PC-9 (cell line): ENCODE measurements at regions not wholly inside any gene's neighbourhood (a gene's known extent, or its start where the extent isn't known, plus 50 kb on each side); places are given as distances from the start of the nearest gene placed in this dataset.
"Not testable (repeated sequence)": the region's sequence is repeated elsewhere in the genome, so short reads cannot be mapped to it uniquely, and the experiment has no call there.

Source experiments
- BruUV-seq: library from RNA; stranded (reverse); fragments of 400-500 nt; replicated peaks from 2 replicates; lab custom pipeline; 2021; lab: Mats Ljungman, UMichigan
- CTCF ChIA-PET: fragments of 300-600 bp; sonication (Branson Sonifier 250); formaldehyde crosslinking; loops from one replicate; lab custom pipeline; 2022; ENCODE audit warnings: antibody characterized with exemption; lab: Charles Lee
- POLR2A ChIA-PET: fragments of 300-600 bp; sonication (Branson Sonifier 250); formaldehyde crosslinking; loops from one replicate; lab custom pipeline; 2022; ENCODE audit warnings: antibody characterized with exemption; ENCODE audit not compliant: unreplicated experiment; lab: Charles Lee
- DNase-seq, 2 experiments: peaks; one replicate each; pipeline versions ENCODE4 v3.0.0 to v3.0.0-alpha.2; 2015 to 2022; ENCODE audit warnings: mixed read lengths in 1 of 2
- H2AFZ ChIP-seq: fragments of 200-600 bp; sonication (generic); 2 replicates; pipeline ENCODE4 v1.8.1; 2017; ENCODE audit warnings: antibody characterized with exemption
- H3F3A ChIP-seq: fragments of 200-600 bp; sonication (generic); 2 replicates; pipeline ENCODE4 v1.8.1; 2017; ENCODE audit warnings: antibody characterized with exemption, mild to moderate bottlenecking, low read depth; ENCODE audit not compliant: insufficient read depth
- H3K27ac ChIP-seq: fragments of 200-600 bp; sonication (generic); 2 replicates; pipeline ENCODE4 v1.6.1; 2016; ENCODE audit warnings: mixed run types
- H3K27me3 ChIP-seq: fragments of 200-600 bp; sonication (generic); 2 replicates; pipeline ENCODE4 v1.6.1; 2016; ENCODE audit warnings: low read depth, mixed run types; ENCODE audit not compliant: insufficient read depth
- H3K36me3 ChIP-seq: fragments of 200-600 bp; sonication (generic); 2 replicates; pipeline ENCODE4 v1.6.1; 2016; ENCODE audit warnings: low read depth, mixed run types
- H3K4me1 ChIP-seq: fragments of 200-600 bp; sonication (generic); replicated peaks from 2 replicates; pipeline ENCODE4 v1.6.1; 2016; ENCODE audit warnings: mixed run types; ENCODE audit not compliant: insufficient read depth
- H3K4me2 ChIP-seq: fragments of 200-600 bp; sonication (generic); 2 replicates; pipeline ENCODE4 v1.6.1; 2017; ENCODE audit warnings: mixed run types
- H3K4me3 ChIP-seq: fragments of 200-600 bp; sonication (generic); 2 replicates; pipeline ENCODE4 v1.6.1; 2016; ENCODE audit warnings: mixed run types
- H3K79me2 ChIP-seq: fragments of 200-600 bp; sonication (generic); 2 replicates; pipeline ENCODE4 v1.6.1; 2017; ENCODE audit warnings: low read depth, mixed run types
- H3K9me2 ChIP-seq: fragments of 200-600 bp; sonication (generic); 2 replicates; pipeline ENCODE4 v1.8.1; 2017; ENCODE audit warnings: mild to moderate bottlenecking; ENCODE audit not compliant: insufficient read depth
- H3K9me3 ChIP-seq: fragments of 200-600 bp; sonication (generic); 2 replicates; pipeline ENCODE4 v1.8.1; 2016; ENCODE audit warnings: low read depth; ENCODE audit not compliant: insufficient read depth
- H4K20me1 ChIP-seq: fragments of 200-600 bp; sonication (generic); 2 replicates; pipeline ENCODE4 v1.8.1; 2017; ENCODE audit not compliant: insufficient read depth
- CTCF ChIP-seq: fragments of 200-600 bp; sonication (generic); conservative IDR thresholded peaks from 2 replicates; pipeline ENCODE4 v1.6.1; 2017; ENCODE audit warnings: mixed run types, antibody characterized with exemption, mild to moderate bottlenecking, moderate library complexity
- EZH2 ChIP-seq: fragments of 200-600 bp; sonication (generic); IDR thresholded peaks from 2 replicates; pipeline ENCODE4 v1.8.0; 2017; ENCODE audit warnings: antibody characterized with exemption, low read depth
- intact Hi-C: fragments of 100-400 bp; cut with micrococcal nuclease; formaldehyde crosslinking; loops from one replicate; pipeline ENCODE4 v1.10.0; 2022; ENCODE audit not compliant: unreplicated experiment

- Histone ChIP-seq H3K4me3 (no peak overlapping the region), H3K79me2 (no peaks in the 10 kb centered on the region), H3K27ac (no peak overlapping the region), H3K9me3 (no peaks in the 10 kb centered on the region), H3F3A (no peaks in the 10 kb centered on the region), H3K4me2 (no peak overlapping the region), H4K20me1 (no peaks in the 10 kb centered on the region), H2AFZ (no peak overlapping the region), H3K27me3 (no peaks in the 10 kb centered on the region), H3K4me1 (no peaks in the 10 kb centered on the region), H3K36me3 (no peaks in the 10 kb centered on the region), H3K9me2 (no peaks in the 10 kb centered on the region; the same call in 1 of the 2 replicates)
- POLR2A ChIA-PET, result no interaction called here
- TF ChIP-seq CTCF, result no peak
- TF ChIP-seq EZH2, result no peak
- intact Hi-C loops, result no loop called here
- no peak for DNase-seq
- CTCF ChIA-PET, result no interaction called here
- BruUV-seq, result no TSS peak
These were observed 1199.2 kb downstream of the FSCB start for GRCh38 chr14:43307836-43308235.

- ChIA-PET CTCF (no interaction called here), POLR2A (no interaction called here)
- Histone ChIP-seq H3K36me3 (no peaks in the 10 kb centered on the region), H3K9me3 (no peaks in the 10 kb centered on the region), H4K20me1 (no peaks in the 10 kb centered on the region), H3K4me3 (no peak overlapping the region), H3F3A (no peaks in the 10 kb centered on the region), H3K27me3 (no peaks in the 10 kb centered on the region), H2AFZ (no peak overlapping the region), H3K79me2 (no peaks in the 10 kb centered on the region), H3K4me2 (no peak overlapping the region), H3K9me2 (no peaks in the 10 kb centered on the region; the same call in 1 of the 2 replicates), H3K4me1 (no peaks in the 10 kb centered on the region), H3K27ac (no peak overlapping the region)
- no peak for TF ChIP-seq CTCF
- TF ChIP-seq EZH2, result no peak
- DNase-seq, result no peak
- intact Hi-C loops, result no loop called here
- BruUV-seq, result no TSS peak
These were observed 1201.0 kb downstream of the FSCB start for GRCh38 chr14:43306053-43306452.

- H3K4me1 ChIP-seq, result no peaks in the 10 kb centered on the region
- H3K27me3 ChIP-seq, result no peaks in the 10 kb centered on the region
- no peak overlapping the region for H3K4me2 ChIP-seq
- no peaks in the 10 kb centered on the region for H3K9me3 ChIP-seq
- no peak overlapping the region for H3K27ac ChIP-seq
- DNase-seq, result no peak
- ChIA-PET POLR2A (no interaction called here), CTCF (no interaction called here)
- H3K36me3 ChIP-seq, result no peaks in the 10 kb centered on the region
- H2AFZ ChIP-seq, result no peak overlapping the region
- no peaks in the 10 kb centered on the region for H4K20me1 ChIP-seq
- no peaks in the 10 kb centered on the region for H3K79me2 ChIP-seq
- intact Hi-C loops, result no loop called here
- no peaks in the 10 kb centered on the region for H3K9me2 ChIP-seq
- no peaks in the 10 kb centered on the region for H3F3A ChIP-seq
- no TSS peak for BruUV-seq
- no peak overlapping the region for H3K4me3 ChIP-seq
- no peak for TF ChIP-seq CTCF
- no peak for TF ChIP-seq EZH2
These were observed 1209.3 kb downstream of the FSCB start for GRCh38 chr14:43297794-43298193.

- intact Hi-C loops, POLR2A ChIA-PET, H3K9me2 ChIP-seq, H3K36me3 ChIP-seq, CTCF ChIA-PET, H3K27ac ChIP-seq, H3K4me2 ChIP-seq, H3K9me3 ChIP-seq, H3F3A ChIP-seq, H3K27me3 ChIP-seq, DNase-seq, H3K4me1 ChIP-seq, H2AFZ ChIP-seq, H4K20me1 ChIP-seq, BruUV-seq, H3K79me2 ChIP-seq, H3K4me3 ChIP-seq: not testable (repeated sequence)
These were observed 1211.0 kb downstream of the FSCB start for GRCh38 chr14:43296061-43296460.
